ENCODE measurements at regions not wholly inside any gene's neighbourhood (a gene's known extent, or its start where the extent isn't known, plus 50 kb on each side); places are given as distances from the start of the nearest gene placed in this dataset.
A peak's percentile ranks its signal among the peaks of the same experiment; 100 is the strongest.

- no peak for DNase-seq
Observed at GRCh38 chr20:43305749-43306148, 116.0 kb upstream of the PTPRT start.

- no peak for DNase-seq
Observed at GRCh38 chr20:43304598-43304997, 114.9 kb upstream of the PTPRT start.

- no peak for DNase-seq
Observed at GRCh38 chr20:43302936-43303335, 113.2 kb upstream of the PTPRT start.

- DNase-seq = no peak
Observed at GRCh38 chr20:43300901-43301300, 111.2 kb upstream of the PTPRT start.

- no peak for DNase-seq
Observed at GRCh38 chr20:43295781-43296180, 106.1 kb upstream of the PTPRT start.

GRCh38 chr20:43295263-43295662, 105.6 kb upstream of the PTPRT start:
- DNase-seq = no peak

GRCh38 chr20:43294031-43294430, 104.3 kb upstream of the PTPRT start:
- DNase-seq = peak in 4 of 14 donors; percentile 3 to 25 (median 12)

- no peak for DNase-seq
Observed at GRCh38 chr20:43293068-43293786, 103.5 kb upstream of the PTPRT start.

- no peak for DNase-seq
Observed at GRCh38 chr20:43292222-43292621, 102.5 kb upstream of the PTPRT start.

- DNase-seq = no peak
Observed at GRCh38 chr20:43287637-43288036, 97.9 kb upstream of the PTPRT start.

GRCh38 chr20:43285170-43285569, 95.5 kb upstream of the PTPRT start:
- no peak for DNase-seq

- DNase-seq = no peak
Observed at GRCh38 chr20:43284486-43284885, 94.8 kb upstream of the PTPRT start.

GRCh38 chr20:43283126-43283525, 93.4 kb upstream of the PTPRT start:
- no peak for DNase-seq

- no peak for DNase-seq
Observed at GRCh38 chr20:43271980-43272379, 82.3 kb upstream of the PTPRT start.

GRCh38 chr20:43265449-43265848, 75.7 kb upstream of the PTPRT start:
- DNase-seq = no peak

GRCh38 chr20:43263226-43263625, 73.5 kb upstream of the PTPRT start:
- no peak for DNase-seq

GRCh38 chr20:43262341-43262740, 72.6 kb upstream of the PTPRT start:
- DNase-seq = no peak

GRCh38 chr20:43255877-43256276, 66.2 kb upstream of the PTPRT start:
- DNase-seq = no peak

- DNase-seq = no peak
Observed at GRCh38 chr20:43252761-43253160, 63.1 kb upstream of the PTPRT start.

GRCh38 chr20:43248341-43248740, 58.6 kb upstream of the PTPRT start:
- DNase-seq = no peak

- DNase-seq = no peak
Observed at GRCh38 chr20:43247361-43247760, 57.7 kb upstream of the PTPRT start.

GRCh38 chr20:43244647-43245046, 54.9 kb upstream of the PTPRT start:
- no peak for DNase-seq

GRCh38 chr20:43243672-43244269, 54.1 kb upstream of the PTPRT start:
- peak in 7 of 14 donors; percentile 1 to 44 (median 5) for DNase-seq

- no peak for DNase-seq
Observed at GRCh38 chr20:43241057-43241702, 51.5 kb upstream of the PTPRT start.

All from C1 segment of cervical spinal cord (tissue), 14 donors.